ENCODE measurements at regions not wholly inside any gene's neighbourhood (a gene's known extent, or its start where the extent isn't known, plus 50 kb on each side); places are given as distances from the start of the nearest gene placed in this dataset.

DNA sequence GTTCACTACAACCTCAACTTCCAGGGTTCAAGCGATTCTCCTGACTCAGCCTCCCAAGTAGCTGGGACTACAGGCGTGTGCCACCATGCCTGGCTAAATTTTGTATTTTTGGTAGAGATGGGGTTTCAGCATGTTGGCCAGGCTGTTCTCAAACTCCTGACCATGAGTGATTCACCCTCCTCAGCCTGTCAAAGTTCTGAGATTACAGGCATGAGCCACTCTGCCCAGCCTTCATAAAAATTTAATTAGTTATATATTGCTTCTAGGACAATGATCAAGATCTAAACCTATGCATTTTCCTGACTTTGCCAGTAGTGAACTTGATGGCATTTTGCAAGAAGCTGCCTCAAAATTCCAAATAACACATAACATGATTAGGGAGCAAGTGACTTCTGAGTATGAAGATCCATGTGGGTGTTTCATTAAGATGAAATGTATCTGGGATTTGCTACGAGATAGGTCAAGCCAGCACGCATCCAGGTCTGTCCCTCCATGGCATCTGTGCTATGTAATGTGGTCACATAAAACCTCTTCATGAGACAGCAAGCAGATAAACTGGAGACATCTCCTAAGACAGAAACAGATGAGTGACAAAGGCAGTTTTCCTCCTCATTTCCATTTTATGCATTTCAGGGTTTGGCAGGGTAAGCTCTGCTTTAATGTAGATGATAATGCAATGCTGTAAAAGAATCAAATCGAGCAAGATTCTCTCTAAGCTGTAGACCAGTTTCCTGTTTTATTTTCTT lies 319.4 kb upstream of the ATP2B1 start:
- H3K27me3 ChIP-seq: no peaks in the 10 kb centered on the region
- H3K4me3 ChIP-seq: no peak overlapping the region
- H3K27ac ChIP-seq: no peak overlapping the region
- no peaks in the 10 kb centered on the region for H3K36me3 ChIP-seq
- TF ChIP-seq POLR2AphosphoS5 (IDR thresholded peaks at IDR 0.05) (no peak), POLR2A (IDR thresholded peaks at IDR 0.05) (no peak), EP300 (IDR thresholded peaks at IDR 0.05) (no peak)
- TF ChIP-seq, protein P1, sequence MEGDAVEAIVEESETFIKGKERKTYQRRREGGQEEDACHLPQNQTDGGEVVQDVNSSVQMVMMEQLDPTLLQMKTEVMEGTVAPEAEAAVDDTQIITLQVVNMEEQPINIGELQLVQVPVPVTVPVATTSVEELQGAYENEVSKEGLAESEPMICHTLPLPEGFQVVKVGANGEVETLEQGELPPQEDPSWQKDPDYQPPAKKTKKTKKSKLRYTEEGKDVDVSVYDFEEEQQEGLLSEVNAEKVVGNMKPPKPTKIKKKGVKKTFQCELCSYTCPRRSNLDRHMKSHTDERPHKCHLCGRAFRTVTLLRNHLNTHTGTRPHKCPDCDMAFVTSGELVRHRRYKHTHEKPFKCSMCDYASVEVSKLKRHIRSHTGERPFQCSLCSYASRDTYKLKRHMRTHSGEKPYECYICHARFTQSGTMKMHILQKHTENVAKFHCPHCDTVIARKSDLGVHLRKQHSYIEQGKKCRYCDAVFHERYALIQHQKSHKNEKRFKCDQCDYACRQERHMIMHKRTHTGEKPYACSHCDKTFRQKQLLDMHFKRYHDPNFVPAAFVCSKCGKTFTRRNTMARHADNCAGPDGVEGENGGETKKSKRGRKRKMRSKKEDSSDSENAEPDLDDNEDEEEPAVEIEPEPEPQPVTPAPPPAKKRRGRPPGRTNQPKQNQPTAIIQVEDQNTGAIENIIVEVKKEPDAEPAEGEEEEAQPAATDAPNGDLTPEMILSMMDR (IDR thresholded peaks at IDR 0.05): no peak
- WGBS, 2 donors (ENCODE audit: low coverage in 1 of 2): 68 to 76% methylated on average over 3 of the region's 5 CpGs
- H3K9me3 ChIP-seq: no peaks in the 10 kb centered on the region
- H3K4me1 ChIP-seq: no peaks in the 10 kb centered on the region
- no peak for ATAC-seq

DNA sequence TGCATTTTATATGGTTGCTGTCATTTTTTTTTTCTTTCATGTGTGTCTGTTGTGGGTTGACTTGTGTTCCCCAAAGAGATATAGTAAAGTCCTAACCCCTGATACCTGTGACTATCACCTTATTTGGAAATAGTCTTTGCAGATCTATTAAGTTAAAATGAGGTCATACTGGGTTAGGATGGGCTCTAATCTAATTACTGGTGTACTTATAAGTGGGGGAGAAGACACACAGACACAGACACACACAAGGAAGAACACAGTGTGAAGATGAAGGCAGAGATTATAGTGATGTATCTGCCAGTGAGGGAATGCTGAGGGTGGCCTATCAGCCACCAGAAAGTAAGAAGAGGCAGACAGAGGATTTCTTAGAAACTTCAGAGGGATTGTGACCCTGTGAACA lies 318.4 kb upstream of the ATP2B1 start:
- ATAC-seq: no peak
- TF ChIP-seq POLR2AphosphoS5 (IDR thresholded peaks at IDR 0.05) (no peak), POLR2A (IDR thresholded peaks at IDR 0.05) (no peak), EP300 (IDR thresholded peaks at IDR 0.05) (no peak)
- TF ChIP-seq, protein P1 (IDR thresholded peaks at IDR 0.05): no peak
- Histone ChIP-seq H3K4me3 (no peak overlapping the region), H3K27ac (no peak overlapping the region), H3K36me3 (no peaks in the 10 kb centered on the region), H3K27me3 (no peaks in the 10 kb centered on the region), H3K9me3 (no peaks in the 10 kb centered on the region), H3K4me1 (no peaks in the 10 kb centered on the region)

DNA sequence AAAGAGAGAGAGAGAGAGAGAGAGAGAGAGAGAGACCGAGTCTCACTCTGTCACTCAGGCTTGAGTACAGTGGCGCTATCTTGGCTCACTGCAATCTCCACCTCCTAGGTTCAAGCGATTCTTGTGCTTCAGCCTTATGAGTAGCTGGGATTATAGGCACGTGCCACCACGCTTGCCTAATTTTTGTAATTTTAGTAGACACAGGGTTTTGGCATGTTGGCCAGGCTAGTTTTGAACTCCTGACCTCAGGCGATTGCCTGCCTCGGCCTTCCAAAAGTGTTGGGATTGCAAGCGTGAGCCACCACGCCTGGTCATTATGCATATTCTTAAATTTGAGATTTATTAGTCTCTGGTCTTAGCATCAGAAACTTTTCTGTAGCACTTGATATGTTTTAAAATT lies 317.9 kb upstream of the ATP2B1 start:
- no peaks in the 10 kb centered on the region for H3K4me1 ChIP-seq
- no peak overlapping the region for H3K27ac ChIP-seq
- H3K36me3 ChIP-seq: no peaks in the 10 kb centered on the region
- ATAC-seq: no peak
- no peak overlapping the region for H3K4me3 ChIP-seq
- no peaks in the 10 kb centered on the region for H3K27me3 ChIP-seq
- 97 to 98% methylated on average over 4 to 8 of the region's 9 CpGs for WGBS, 2 donors (ENCODE audit: low coverage in 1 of 2)
- TF ChIP-seq, protein P1 (IDR thresholded peaks at IDR 0.05): no peak
- TF ChIP-seq POLR2A (IDR thresholded peaks at IDR 0.05) (no peak), POLR2AphosphoS5 (IDR thresholded peaks at IDR 0.05) (no peak), EP300 (IDR thresholded peaks at IDR 0.05) (no peak)
- H3K9me3 ChIP-seq: no peaks in the 10 kb centered on the region

DNA sequence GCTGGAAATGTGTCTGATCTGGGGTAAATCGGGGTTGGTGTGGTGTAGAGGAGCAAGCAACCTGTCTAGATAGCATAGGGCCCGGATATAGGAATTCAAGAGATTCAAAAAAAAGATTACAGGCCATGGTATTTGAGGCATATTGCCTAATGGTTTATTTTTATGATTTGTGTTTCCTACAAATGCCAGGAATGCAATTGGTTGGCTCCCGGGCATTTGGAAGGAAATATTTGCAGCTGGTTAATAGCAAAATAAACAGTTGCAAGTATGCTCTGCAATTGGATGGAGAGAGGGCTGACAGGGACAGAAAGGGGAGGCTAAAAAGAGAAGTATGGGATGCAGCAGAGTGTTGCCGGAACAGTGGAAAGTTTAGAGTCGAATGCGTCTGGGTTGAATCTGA lies 315.6 kb upstream of the ATP2B1 start:
- 48 to 53% methylated on average over 6 of the region's 6 CpGs for WGBS, 2 donors (ENCODE audit: low coverage in 1 of 2)
- Histone ChIP-seq H3K4me1 (no peaks in the 10 kb centered on the region), H3K9me3 (no peaks in the 10 kb centered on the region), H3K36me3 (no peaks in the 10 kb centered on the region), H3K27ac (no peak overlapping the region), H3K4me3 (no peak overlapping the region), H3K27me3 (no peaks in the 10 kb centered on the region)
- ATAC-seq: no peak
- no peak for TF ChIP-seq POLR2AphosphoS5 (IDR thresholded peaks at IDR 0.05)
- TF ChIP-seq EP300 (IDR thresholded peaks at IDR 0.05): no peak
- TF ChIP-seq POLR2A (IDR thresholded peaks at IDR 0.05): no peak
- TF ChIP-seq, protein P1 (IDR thresholded peaks at IDR 0.05): no peak

DNA sequence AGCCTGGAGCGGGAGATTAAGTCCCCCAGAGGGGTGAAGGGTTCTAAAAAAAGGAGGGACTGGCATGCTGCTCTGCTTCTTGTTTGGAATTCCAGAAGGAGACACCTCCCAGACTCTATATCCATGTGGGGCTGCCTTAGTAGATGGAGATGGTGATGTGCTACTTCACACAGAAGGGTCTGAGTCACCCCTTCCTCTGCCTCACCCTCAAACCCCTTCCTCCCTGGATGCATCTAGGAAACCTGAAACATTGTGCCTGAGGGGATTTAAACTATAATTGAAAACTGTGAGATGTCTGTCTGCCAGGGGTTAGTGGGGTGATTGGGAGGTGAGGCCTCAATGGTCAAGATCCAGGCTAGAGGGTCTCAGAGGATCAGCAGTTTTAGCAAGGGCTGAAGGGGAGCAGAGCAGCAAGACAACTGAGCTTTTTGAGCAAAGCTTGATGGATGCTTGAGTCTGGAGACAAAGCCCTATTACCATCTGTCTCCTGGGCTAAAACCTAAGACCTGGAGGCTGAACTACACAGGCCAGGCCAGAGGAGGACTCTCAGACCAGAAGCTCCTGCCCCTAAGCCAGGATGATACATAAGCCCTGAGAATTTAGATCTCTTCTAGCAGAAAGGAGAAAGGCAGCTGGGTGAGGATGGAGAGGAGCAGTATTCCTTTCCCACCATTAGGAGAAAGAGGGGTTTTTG lies 314.7 kb upstream of the ATP2B1 start:
- TF ChIP-seq POLR2A (IDR thresholded peaks at IDR 0.05) (no peak), POLR2AphosphoS5 (IDR thresholded peaks at IDR 0.05) (no peak), EP300 (IDR thresholded peaks at IDR 0.05) (no peak)
- TF ChIP-seq, protein P1 (IDR thresholded peaks at IDR 0.05): no peak
- Histone ChIP-seq H3K4me3 (no peak overlapping the region), H3K36me3 (no peaks in the 10 kb centered on the region), H3K9me3 (no peaks in the 10 kb centered on the region), H3K27ac (no peak overlapping the region), H3K4me1 (no peaks in the 10 kb centered on the region), H3K27me3 (no peaks in the 10 kb centered on the region)
- WGBS, 2 donors (ENCODE audit: low coverage in 1 of 2): 80% methylated on average over 1 of the region's 1 CpG; no CpG with 5 or more reads in 1 of the 2 donors
- no peak for ATAC-seq

All from gastroesophageal sphincter (tissue), 4 donors.